ENCODE measurements at regions not wholly inside any gene's neighbourhood (a gene's known extent, or its start where the extent isn't known, plus 50 kb on each side); places are given as distances from the start of the nearest gene placed in this dataset.

DNA sequence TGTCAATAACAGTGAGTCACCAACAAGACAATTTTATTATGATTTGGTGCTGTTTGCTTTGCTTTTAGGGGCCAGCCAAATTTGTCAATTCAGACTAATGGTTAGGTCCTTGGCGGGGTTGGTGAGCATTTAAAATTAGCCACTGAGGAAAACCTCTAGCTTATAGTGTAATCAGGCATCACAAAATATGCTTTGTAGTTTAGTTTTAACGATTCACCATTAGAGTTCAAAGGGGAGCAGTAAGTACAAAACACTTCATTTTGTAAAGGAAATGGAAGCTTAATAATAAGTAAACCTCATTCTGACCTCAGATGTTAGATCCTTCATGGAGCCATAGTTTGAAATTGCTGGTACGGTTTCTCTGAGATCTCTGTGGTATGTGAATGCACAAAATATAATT lies 218.4 kb upstream of the GOLIM4 start:
- TF ChIP-seq, protein P1, sequence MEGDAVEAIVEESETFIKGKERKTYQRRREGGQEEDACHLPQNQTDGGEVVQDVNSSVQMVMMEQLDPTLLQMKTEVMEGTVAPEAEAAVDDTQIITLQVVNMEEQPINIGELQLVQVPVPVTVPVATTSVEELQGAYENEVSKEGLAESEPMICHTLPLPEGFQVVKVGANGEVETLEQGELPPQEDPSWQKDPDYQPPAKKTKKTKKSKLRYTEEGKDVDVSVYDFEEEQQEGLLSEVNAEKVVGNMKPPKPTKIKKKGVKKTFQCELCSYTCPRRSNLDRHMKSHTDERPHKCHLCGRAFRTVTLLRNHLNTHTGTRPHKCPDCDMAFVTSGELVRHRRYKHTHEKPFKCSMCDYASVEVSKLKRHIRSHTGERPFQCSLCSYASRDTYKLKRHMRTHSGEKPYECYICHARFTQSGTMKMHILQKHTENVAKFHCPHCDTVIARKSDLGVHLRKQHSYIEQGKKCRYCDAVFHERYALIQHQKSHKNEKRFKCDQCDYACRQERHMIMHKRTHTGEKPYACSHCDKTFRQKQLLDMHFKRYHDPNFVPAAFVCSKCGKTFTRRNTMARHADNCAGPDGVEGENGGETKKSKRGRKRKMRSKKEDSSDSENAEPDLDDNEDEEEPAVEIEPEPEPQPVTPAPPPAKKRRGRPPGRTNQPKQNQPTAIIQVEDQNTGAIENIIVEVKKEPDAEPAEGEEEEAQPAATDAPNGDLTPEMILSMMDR (conservative IDR thresholded peaks at IDR 0.05), result no peak
- TF ChIP-seq ZFX (IDR thresholded peaks at IDR 0.05), result no peak
